Esophagus muscularis mucosa (tissue), 4 donors: ENCODE measurements at regions not wholly inside any gene's neighbourhood (a gene's known extent, or its start where the extent isn't known, plus 50 kb on each side); places are given as distances from the start of the nearest gene placed in this dataset.

ENCODE experiments used
- DNase-seq: peaks from one replicate; pipeline ENCODE4 v3.0.0-alpha.2; 2017; ENCODE audit errors: extremely low spot score
- H3K27ac ChIP-seq, 4 donors: fragments of 200-600 bp; sonication (generic); replicated peaks in 1 of 4; 1 replicate in 3 of 4; 2 replicates in 1 of 4; pipeline ENCODE4 v1.5.1; 2016 to 2019; ENCODE audit warnings: mild to moderate bottlenecking in 1 of 4
- H3K27me3 ChIP-seq, 4 donors: fragments of 200-600 bp; sonication (generic); one replicate each; pipeline versions ENCODE4 v1.5.1 to v1.6.0; 2016 to 2019
- H3K36me3 ChIP-seq, 4 donors: fragments of 200-600 bp; sonication (generic); one replicate each; pipeline ENCODE4 v1.5.1; 2016 to 2019
- H3K4me1 ChIP-seq, 4 donors: fragments of 200-600 bp; sonication (generic); one replicate each; pipeline ENCODE4 v1.5.1; 2016 to 2019
- H3K4me3 ChIP-seq, 4 donors: fragments of 200-600 bp; sonication (generic); 1 replicate in 2 of 4; 2 replicates in 2 of 4; pipeline ENCODE4 v1.5.1; 2016 to 2019; ENCODE audit warnings: mild to moderate bottlenecking in 4 of 4, moderate library complexity in 1 of 4
- H3K9me3 ChIP-seq, 4 donors: fragments of 200-600 bp; sonication (generic); 1 replicate in 3 of 4; 2 replicates in 1 of 4; pipeline ENCODE4 v1.5.1; 2016 to 2019
- EP300 ChIP-seq: sonication (generic); formaldehyde crosslinking; IDR thresholded peaks from one replicate; pipeline ENCODE4 v1.6.1; 2017; ENCODE audit warnings: antibody characterized with exemption
- POLR2A ChIP-seq: fragments of 450-650 bp; IDR thresholded peaks from one replicate; pipeline ENCODE4 v1.6.1; 2017; ENCODE audit warnings: antibody characterized with exemption, moderate library complexity, mild to moderate bottlenecking, low read depth
- POLR2AphosphoS5 ChIP-seq, 2 donors: sonication (generic); formaldehyde crosslinking; IDR thresholded peaks; one replicate each; pipeline ENCODE4 v1.6.1; 2017; ENCODE audit warnings: antibody characterized with exemption in 2 of 2
- WGBS: methylation state at CpG from one replicate; pipeline ENCODE4 v1.1.5; 2018; 5-methylcytosine and 5-hydroxymethylcytosine counted together
- intact Hi-C: fragments of 100-400 bp; cut with DNase I; formaldehyde crosslinking; loops from one replicate; pipeline ENCODE4 v1.15.1; 2023
- TF ChIP-seq, protein P1 (sequence below), 3 experiments: fragments of 200-600 bp in 2 of 3; fragments of 450-650 bp in 1 of 3; sonication (generic) in 2 of 3; IDR thresholded peaks; one replicate each; pipeline ENCODE4 v1.5.1; 2017 to 2019; ENCODE audit warnings: antibody characterized with exemption in 3 of 3, mild to moderate bottlenecking in 2 of 3, moderate library complexity in 1 of 3

DNA sequence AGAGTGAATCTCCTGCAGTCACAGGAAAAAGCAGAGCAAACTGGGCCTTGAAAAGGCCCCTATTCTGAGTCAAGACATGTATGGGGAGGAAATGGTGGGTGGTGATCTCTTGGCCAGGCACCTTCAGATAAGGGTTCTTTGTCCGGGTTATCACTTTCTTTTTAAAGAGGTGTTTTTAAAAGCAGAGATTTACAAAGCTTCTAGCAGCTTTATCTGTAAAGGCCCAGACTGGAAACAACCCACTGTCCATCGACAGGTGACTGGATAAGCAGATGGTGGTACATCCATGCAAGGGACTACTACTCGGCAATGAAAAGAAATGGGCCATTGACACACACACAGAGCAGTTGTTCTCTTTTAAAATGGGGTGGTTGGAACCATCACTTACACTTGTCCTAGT, 596.7 kb upstream of the MKI67 start:
- Histone ChIP-seq H3K27me3 (no peaks in the 10 kb centered on the region), H3K9me3 (no peaks in the 10 kb centered on the region), H3K4me1 (no peaks in the 10 kb centered on the region), H3K4me3 (no peak overlapping the region), H3K27ac (no peak overlapping the region), H3K36me3 (no peaks in the 10 kb centered on the region)
- intact Hi-C loops = no loop called here
- WGBS = 90% methylated on average over 3 of the region's 3 CpGs
- TF ChIP-seq POLR2A (no peak), POLR2AphosphoS5 (IDR thresholded peaks at IDR 0.05) (no peak), EP300 (no peak)
- TF ChIP-seq, protein P1, sequence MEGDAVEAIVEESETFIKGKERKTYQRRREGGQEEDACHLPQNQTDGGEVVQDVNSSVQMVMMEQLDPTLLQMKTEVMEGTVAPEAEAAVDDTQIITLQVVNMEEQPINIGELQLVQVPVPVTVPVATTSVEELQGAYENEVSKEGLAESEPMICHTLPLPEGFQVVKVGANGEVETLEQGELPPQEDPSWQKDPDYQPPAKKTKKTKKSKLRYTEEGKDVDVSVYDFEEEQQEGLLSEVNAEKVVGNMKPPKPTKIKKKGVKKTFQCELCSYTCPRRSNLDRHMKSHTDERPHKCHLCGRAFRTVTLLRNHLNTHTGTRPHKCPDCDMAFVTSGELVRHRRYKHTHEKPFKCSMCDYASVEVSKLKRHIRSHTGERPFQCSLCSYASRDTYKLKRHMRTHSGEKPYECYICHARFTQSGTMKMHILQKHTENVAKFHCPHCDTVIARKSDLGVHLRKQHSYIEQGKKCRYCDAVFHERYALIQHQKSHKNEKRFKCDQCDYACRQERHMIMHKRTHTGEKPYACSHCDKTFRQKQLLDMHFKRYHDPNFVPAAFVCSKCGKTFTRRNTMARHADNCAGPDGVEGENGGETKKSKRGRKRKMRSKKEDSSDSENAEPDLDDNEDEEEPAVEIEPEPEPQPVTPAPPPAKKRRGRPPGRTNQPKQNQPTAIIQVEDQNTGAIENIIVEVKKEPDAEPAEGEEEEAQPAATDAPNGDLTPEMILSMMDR (IDR thresholded peaks at IDR 0.05) = no peak
- DNase-seq = no peak

DNA sequence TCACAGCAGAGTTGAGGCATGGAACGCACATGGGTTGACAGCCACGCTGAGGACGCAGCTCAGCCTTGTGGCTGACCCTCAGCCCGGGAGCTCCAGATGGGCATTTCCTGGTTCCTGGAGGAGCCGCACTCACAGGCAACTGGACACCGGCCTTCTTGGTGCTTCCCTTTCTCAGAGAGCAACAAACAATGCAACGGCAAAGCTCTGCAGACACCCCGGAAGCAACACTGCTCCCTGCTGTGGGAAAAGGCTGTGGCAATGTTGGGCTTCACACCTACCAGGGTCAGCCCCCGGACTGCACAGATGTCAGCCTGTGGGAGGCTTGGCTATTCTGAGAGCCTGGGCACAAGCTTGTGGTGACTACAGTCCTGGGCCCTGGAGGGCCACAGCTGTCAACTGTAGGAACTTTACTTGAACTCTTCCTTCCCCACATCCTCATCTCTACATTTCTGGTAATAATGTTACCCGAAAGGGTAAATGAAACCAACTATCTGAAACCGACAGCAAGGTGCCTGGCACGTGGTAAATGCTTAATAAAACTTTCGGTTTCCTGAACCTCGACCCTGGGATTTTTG, 597.5 kb upstream of the MKI67 start:
- Histone ChIP-seq H3K4me3 (no peak overlapping the region), H3K36me3 (no peaks in the 10 kb centered on the region), H3K9me3 (no peaks in the 10 kb centered on the region), H3K4me1 (no peaks in the 10 kb centered on the region), H3K27me3 (no peaks in the 10 kb centered on the region), H3K27ac (no peak overlapping the region)
- intact Hi-C loops = no loop called here
- whole genome bisulfite sequencing = 86% methylated on average over 14 of the region's 14 CpGs
- TF ChIP-seq POLR2AphosphoS5 (IDR thresholded peaks at IDR 0.05) = no peak
- no peak for TF ChIP-seq EP300
- TF ChIP-seq, protein P1 (IDR thresholded peaks at IDR 0.05) = no peak
- no peak for TF ChIP-seq POLR2A
- no peak for DNase-seq

DNA sequence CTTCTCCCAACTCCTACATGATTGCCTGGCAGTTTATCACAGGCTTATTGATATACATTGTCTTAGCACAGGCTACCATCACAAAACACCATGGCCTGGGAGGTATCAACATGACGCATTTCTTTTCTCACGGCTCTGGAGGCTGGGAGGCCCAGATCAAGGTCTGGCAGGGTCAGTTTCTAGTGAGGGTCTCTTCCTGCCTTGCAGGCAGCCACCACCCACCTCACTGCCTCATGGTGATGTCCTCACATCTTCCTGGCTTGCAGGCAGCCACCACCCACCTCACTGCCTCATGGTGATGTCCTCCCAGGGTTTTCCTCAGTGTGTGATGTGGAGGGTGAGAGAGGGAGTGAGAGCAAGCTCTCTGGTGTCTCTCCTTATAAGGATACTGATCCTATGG, 599.3 kb upstream of the MKI67 start:
- TF ChIP-seq POLR2A (no peak), POLR2AphosphoS5 (IDR thresholded peaks at IDR 0.05) (no peak), EP300 (no peak)
- TF ChIP-seq, protein P1 (IDR thresholded peaks at IDR 0.05) = no peak
- Histone ChIP-seq H3K4me1 (no peaks in the 10 kb centered on the region), H3K27ac (no peak overlapping the region), H3K9me3 (no peaks in the 10 kb centered on the region), H3K27me3 (no peaks in the 10 kb centered on the region), H3K4me3 (no peak overlapping the region), H3K36me3 (no peaks in the 10 kb centered on the region)
- WGBS = 69% methylated on average over 2 of the region's 2 CpGs
- intact Hi-C loops = no loop called here
- no peak for DNase-seq

DNA sequence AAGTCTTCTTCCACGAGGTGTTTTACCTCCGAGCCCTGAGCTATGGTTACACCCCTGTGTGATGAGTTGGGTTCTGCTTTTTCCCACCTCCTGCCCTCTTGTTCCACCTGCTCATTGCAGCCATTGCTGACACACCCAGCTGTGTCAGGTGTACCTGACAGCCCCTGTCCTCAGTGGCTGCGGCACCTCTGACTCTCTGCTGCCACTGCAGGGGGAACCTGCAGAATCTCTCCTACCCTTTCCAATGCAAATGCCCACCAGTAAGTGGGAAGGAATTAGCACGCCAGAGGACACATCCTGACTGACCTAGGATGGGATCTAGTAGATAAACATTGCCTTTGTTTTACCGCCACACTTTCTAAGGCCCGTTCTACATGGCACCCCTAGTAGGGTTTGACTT, 600.9 kb upstream of the MKI67 start:
- TF ChIP-seq EP300 = no peak
- TF ChIP-seq POLR2AphosphoS5 (IDR thresholded peaks at IDR 0.05) = no peak
- TF ChIP-seq POLR2A = no peak
- TF ChIP-seq, protein P1 (IDR thresholded peaks at IDR 0.05) = no peak
- no peaks in the 10 kb centered on the region for H3K9me3 ChIP-seq
- no peaks in the 10 kb centered on the region for H3K36me3 ChIP-seq
- WGBS = 82% methylated on average over 6 of the region's 6 CpGs
- DNase-seq = no peak
- H3K4me3 ChIP-seq = no peak overlapping the region
- no peak overlapping the region for H3K27ac ChIP-seq
- no peaks in the 10 kb centered on the region for H3K4me1 ChIP-seq
- H3K27me3 ChIP-seq = no peaks in the 10 kb centered on the region
- intact Hi-C loops = no loop called here

DNA sequence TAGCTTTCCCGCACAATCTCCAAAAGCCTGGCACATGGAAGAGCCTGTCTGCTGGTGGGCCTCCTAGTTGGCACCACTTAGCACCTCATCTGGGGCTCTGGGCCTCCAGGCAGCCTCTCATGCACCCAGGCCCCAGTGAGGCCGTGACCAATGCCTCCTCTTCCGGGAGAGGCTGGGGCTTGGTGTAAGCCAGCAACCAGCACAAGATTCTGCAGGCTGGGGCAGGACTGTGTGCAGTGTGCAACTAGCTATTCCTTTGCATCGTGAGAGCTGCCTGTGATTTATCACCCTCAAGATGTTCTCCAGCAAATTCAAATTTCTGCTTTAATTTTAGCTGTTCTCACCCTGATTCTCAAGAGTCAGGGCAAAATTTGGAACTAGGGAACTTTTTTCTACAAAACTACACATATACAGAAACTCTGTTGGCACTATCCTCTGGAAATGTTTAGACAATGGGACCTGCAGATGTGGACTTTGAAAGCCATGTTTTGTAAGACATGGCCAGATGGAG, 603.7 kb upstream of the MKI67 start:
- no peaks in the 10 kb centered on the region for H3K4me1 ChIP-seq
- 100% methylated on average over 2 of the region's 4 CpGs for WGBS
- intact Hi-C loops = no loop called here

More for the DNA sequence above, 603.7 kb upstream of the MKI67 start:
- H3K27ac ChIP-seq = no peak overlapping the region
- H3K4me3 ChIP-seq = no peak overlapping the region
- no peaks in the 10 kb centered on the region for H3K27me3 ChIP-seq
- no peaks in the 10 kb centered on the region for H3K36me3 ChIP-seq
- no peaks in the 10 kb centered on the region for H3K9me3 ChIP-seq
- no peak for DNase-seq
- TF ChIP-seq, protein P1 (IDR thresholded peaks at IDR 0.05) = no peak
- TF ChIP-seq POLR2AphosphoS5 (IDR thresholded peaks at IDR 0.05) = no peak
- no peak for TF ChIP-seq EP300
- no peak for TF ChIP-seq POLR2A
